Tibial nerve (tissue), 4 donors: ENCODE measurements at regions not wholly inside any gene's neighbourhood (a gene's known extent, or its start where the extent isn't known, plus 50 kb on each side); places are given as distances from the start of the nearest gene placed in this dataset.

Experiments used
- DNase-seq, 2 donors: peaks; one replicate each; pipeline ENCODE4 v3.0.0-alpha.2; 2019; ENCODE audit warnings: low spot score in 2 of 2
- H3K27ac ChIP-seq, 4 donors: fragments of 200-600 bp; sonication (generic) in 3 of 4; one replicate each; pipeline ENCODE4 v1.5.1; 2017 to 2019; ENCODE audit warnings: mild to moderate bottlenecking in 1 of 4
- H3K27me3 ChIP-seq, 2 donors: fragments of 200-600 bp; sonication (generic) in 1 of 2; one replicate each; pipeline versions ENCODE4 v1.5.1 to v1.6.0; 2017 to 2019
- H3K36me3 ChIP-seq, 3 donors: fragments of 200-600 bp; sonication (generic); one replicate each; pipeline ENCODE4 v1.5.1; 2018 to 2019
- H3K4me1 ChIP-seq, 4 donors: fragments of 200-600 bp; sonication (generic) in 3 of 4; one replicate each; pipeline ENCODE4 v1.5.1; 2017 to 2019
- H3K4me3 ChIP-seq, 4 donors: fragments of 200-600 bp; sonication (generic) in 3 of 4; one replicate each; pipeline ENCODE4 v1.5.1; 2017 to 2019; ENCODE audit warnings: mild to moderate bottlenecking in 1 of 4, moderate library complexity in 1 of 4
- H3K9me3 ChIP-seq, 4 donors: fragments of 200-600 bp; sonication (generic) in 3 of 4; one replicate each; pipeline ENCODE4 v1.5.1; 2017 to 2019
- EP300 ChIP-seq, 2 donors: sonication (generic); formaldehyde crosslinking; IDR thresholded peaks; one replicate each; pipeline ENCODE4 v1.6.1; 2017; ENCODE audit warnings: antibody characterized with exemption in 2 of 2, mild to moderate bottlenecking in 1 of 2
- POLR2A ChIP-seq, 2 donors: fragments of 450-650 bp; IDR thresholded peaks; one replicate each; pipeline ENCODE4 v1.6.1; 2017; ENCODE audit warnings: antibody characterized with exemption in 2 of 2, mild to moderate bottlenecking in 2 of 2, moderate library complexity in 2 of 2
- WGBS, 2 donors: methylation state at CpG; one replicate each; pipeline ENCODE4 v1.1.5; 2018; 5-methylcytosine and 5-hydroxymethylcytosine counted together
- TF ChIP-seq, protein P1 (sequence below), 5 experiments: fragments of 200-600 bp in 3 of 5; fragments of 450-650 bp in 2 of 5; sonication (generic) in 3 of 5; IDR thresholded peaks; one replicate each; pipeline ENCODE4 v1.5.1; 2016 to 2019; ENCODE audit warnings: antibody characterized with exemption in 5 of 5, mild to moderate bottlenecking in 3 of 5, moderate library complexity in 2 of 5

DNA sequence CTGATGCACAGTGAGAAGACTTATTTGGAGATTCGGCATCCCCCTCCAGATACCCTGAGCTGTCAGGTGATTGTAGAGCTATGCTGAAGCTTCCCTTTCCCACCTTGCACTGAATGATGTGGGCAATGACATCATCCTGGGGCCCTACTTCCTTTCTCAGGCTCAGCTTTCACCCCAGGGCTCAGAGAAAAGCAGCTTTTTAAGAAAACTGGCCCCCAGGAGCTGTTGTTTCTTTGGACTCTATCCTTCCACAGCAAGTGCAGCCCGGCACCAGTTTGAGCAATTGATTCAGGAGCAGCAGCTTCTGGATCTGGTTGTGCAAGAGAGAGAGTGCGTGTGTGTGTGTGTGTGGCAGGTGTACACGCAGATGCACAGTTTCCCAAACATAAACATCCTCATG lies 251.3 kb downstream of the ANAPC1 start:
- H3K4me1 ChIP-seq: no peaks in the 10 kb centered on the region
- TF ChIP-seq POLR2A (IDR thresholded peaks at IDR 0.05) (no peak), EP300 (IDR thresholded peaks at IDR 0.05) (no peak)
- TF ChIP-seq, protein P1, sequence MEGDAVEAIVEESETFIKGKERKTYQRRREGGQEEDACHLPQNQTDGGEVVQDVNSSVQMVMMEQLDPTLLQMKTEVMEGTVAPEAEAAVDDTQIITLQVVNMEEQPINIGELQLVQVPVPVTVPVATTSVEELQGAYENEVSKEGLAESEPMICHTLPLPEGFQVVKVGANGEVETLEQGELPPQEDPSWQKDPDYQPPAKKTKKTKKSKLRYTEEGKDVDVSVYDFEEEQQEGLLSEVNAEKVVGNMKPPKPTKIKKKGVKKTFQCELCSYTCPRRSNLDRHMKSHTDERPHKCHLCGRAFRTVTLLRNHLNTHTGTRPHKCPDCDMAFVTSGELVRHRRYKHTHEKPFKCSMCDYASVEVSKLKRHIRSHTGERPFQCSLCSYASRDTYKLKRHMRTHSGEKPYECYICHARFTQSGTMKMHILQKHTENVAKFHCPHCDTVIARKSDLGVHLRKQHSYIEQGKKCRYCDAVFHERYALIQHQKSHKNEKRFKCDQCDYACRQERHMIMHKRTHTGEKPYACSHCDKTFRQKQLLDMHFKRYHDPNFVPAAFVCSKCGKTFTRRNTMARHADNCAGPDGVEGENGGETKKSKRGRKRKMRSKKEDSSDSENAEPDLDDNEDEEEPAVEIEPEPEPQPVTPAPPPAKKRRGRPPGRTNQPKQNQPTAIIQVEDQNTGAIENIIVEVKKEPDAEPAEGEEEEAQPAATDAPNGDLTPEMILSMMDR (IDR thresholded peaks at IDR 0.05): no peak
- no peaks in the 10 kb centered on the region for H3K36me3 ChIP-seq
- H3K27ac ChIP-seq: no peak overlapping the region
- WGBS, 2 donors: 70 to 79% methylated on average over 4 of the region's 4 CpGs
- H3K4me3 ChIP-seq: no peak overlapping the region
- peaks cover 0 to 41% (median 0%) of the 10 kb centered on the region in 4 donors for H3K9me3 ChIP-seq
- H3K27me3 ChIP-seq: no peaks in the 10 kb centered on the region
- DNase-seq: no peak

DNA sequence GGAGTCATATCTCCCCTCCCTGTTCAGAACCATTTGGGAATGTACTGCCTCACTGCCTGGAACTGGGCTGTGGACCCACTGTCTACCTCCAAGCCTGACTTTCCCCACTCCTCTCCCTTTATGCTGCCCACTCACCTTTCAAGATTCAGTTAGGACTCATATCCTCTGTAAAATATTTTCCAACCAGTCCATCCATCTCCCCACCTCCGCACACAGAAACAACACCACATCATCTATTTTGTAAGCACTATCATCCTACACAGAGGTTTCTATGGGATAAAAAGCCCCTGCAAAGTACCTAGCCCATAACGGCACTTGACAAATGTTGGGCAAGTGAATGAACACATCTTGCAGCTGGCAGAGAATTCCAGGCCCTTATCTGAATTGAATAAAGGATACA lies 250.8 kb downstream of the ANAPC1 start:
- H3K9me3 ChIP-seq: peaks cover 0 to 42% (median 0%) of the 10 kb centered on the region in 4 donors
- H3K4me1 ChIP-seq: no peaks in the 10 kb centered on the region
- no peaks in the 10 kb centered on the region for H3K36me3 ChIP-seq
- no peak overlapping the region for H3K27ac ChIP-seq
- H3K27me3 ChIP-seq: no peaks in the 10 kb centered on the region
- WGBS, 2 donors: 91 to 94% methylated on average over 2 of the region's 2 CpGs
- no peak for DNase-seq
- TF ChIP-seq POLR2A (IDR thresholded peaks at IDR 0.05) (no peak), EP300 (IDR thresholded peaks at IDR 0.05) (no peak)
- TF ChIP-seq, protein P1 (IDR thresholded peaks at IDR 0.05): no peak
- H3K4me3 ChIP-seq: no peak overlapping the region

- Histone ChIP-seq H3K4me3 (no peak overlapping the region), H3K9me3 (peaks cover 0 to 42% (median 0%) of the 10 kb centered on the region in 4 donors), H3K4me1 (no peaks in the 10 kb centered on the region), H3K27me3 (no peaks in the 10 kb centered on the region), H3K27ac (no peak overlapping the region), H3K36me3 (no peaks in the 10 kb centered on the region)
- TF ChIP-seq EP300 (IDR thresholded peaks at IDR 0.05) (no peak), POLR2A (IDR thresholded peaks at IDR 0.05) (no peak)
- TF ChIP-seq, protein P1 (IDR thresholded peaks at IDR 0.05): no peak
- no peak for DNase-seq
- WGBS, 2 donors: 70 to 71% methylated on average over 6 of the region's 6 CpGs
Observed at GRCh38 chr2:111633643-111634042, 250.3 kb downstream of the ANAPC1 start.

DNA sequence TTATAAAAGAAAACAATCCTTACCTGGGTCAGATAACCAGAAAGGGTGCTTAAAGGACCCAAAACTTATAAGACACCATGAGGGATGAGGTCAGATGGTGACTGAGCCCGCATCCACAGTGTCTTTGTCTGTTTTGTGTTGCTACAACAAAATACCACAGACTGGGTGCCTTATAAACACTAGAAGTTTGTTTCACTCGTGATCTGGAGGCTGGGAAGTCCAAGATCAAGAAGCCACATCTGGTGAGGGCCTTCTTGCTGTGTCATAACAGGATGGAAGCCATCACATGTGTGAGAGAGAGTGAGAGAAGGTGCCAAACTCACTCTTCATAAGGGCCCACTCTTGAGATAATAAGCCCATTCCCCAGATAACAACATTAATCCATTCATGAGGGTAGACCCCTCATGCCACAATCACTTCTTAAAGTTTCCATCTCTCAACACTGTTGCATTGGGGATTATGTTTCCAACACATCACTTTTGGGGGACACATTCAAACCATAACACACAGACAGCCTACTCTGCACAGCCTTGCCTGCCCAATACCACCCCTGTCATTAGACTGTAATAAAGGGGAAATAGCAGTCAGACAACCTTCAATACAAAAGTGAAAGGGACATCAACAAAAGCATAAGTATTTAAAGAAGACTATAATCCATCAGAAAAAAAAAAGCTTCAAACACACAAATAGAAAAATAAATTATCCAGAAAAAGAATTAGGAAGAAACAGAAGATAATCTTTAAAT lies 249.8 kb downstream of the ANAPC1 start:
- peaks cover 0 to 41% (median 0%) of the 10 kb centered on the region in 4 donors for H3K9me3 ChIP-seq
- H3K4me3 ChIP-seq: no peak overlapping the region
- H3K36me3 ChIP-seq: no peaks in the 10 kb centered on the region
- no peak overlapping the region for H3K27ac ChIP-seq
- 64 to 73% methylated on average over 2 of the region's 2 CpGs for WGBS, 2 donors
- no peaks in the 10 kb centered on the region for H3K27me3 ChIP-seq
- DNase-seq: no peak
- TF ChIP-seq EP300 (IDR thresholded peaks at IDR 0.05): no peak
- no peaks in the 10 kb centered on the region for H3K4me1 ChIP-seq

DNA sequence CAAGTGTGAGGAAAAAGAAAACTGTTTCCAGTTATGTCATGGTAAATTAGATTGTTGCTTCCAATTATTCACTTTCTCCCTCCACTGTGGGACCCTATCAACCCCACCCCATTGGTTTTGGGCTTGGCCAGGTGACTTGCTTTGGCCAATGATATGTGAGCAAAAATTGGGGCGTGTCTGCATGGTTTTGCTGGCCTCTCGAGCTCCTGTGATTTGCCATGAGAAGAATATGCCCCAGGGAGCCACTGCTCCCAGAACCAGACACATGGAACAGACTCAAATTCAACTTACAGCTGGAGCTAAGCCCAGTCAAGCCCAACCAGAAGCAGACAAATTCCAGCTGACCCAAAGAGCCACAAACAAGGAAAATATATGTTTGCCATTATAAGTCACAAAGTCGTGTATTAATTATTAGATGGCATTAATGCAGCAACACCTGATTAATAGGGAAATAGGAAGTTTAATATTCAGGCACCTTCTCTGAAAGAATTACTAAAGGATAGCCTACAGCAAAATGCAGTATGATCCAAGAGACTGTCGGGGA lies 248.9 kb downstream of the ANAPC1 start:
- Histone ChIP-seq H3K27me3 (no peaks in the 10 kb centered on the region), H3K27ac (no peak overlapping the region), H3K4me1 (no peaks in the 10 kb centered on the region), H3K36me3 (no peaks in the 10 kb centered on the region), H3K4me3 (no peak overlapping the region), H3K9me3 (peaks cover 0 to 34% (median 0%) of the 10 kb centered on the region in 4 donors)
- WGBS, 2 donors: 70 to 83% methylated on average over 4 of the region's 4 CpGs
- TF ChIP-seq POLR2A (IDR thresholded peaks at IDR 0.05): no peak
- TF ChIP-seq, protein P1 (IDR thresholded peaks at IDR 0.05): no peak
- no peak for TF ChIP-seq EP300 (IDR thresholded peaks at IDR 0.05)
- no peak for DNase-seq
